KMS-11 (cell line): ENCODE measurements at regions not wholly inside any gene's neighbourhood (a gene's known extent, or its start where the extent isn't known, plus 50 kb on each side); places are given as distances from the start of the nearest gene placed in this dataset.

ENCODE experiments used
- H2AFZ ChIP-seq: fragments of 200-600 bp; sonication (generic); 2 replicates; pipeline ENCODE4 v1.6.1; 2016; ENCODE audit warnings: antibody characterized with exemption, mixed run types, low read depth
- H3K27ac ChIP-seq: fragments of 200-600 bp; sonication (generic); 2 replicates; pipeline ENCODE4 v1.6.1; 2016; ENCODE audit warnings: mild to moderate bottlenecking, mixed run types
- H3K27me3 ChIP-seq: fragments of 200-600 bp; sonication (generic); 2 replicates; pipeline ENCODE4 v1.6.1; 2017; ENCODE audit warnings: mild to moderate bottlenecking, low read depth, mixed run types, moderate library complexity; ENCODE audit not compliant: insufficient read depth
- H3K36me3 ChIP-seq: fragments of 200-600 bp; sonication (generic); 2 replicates; pipeline ENCODE4 v1.6.1; 2017; ENCODE audit warnings: mild to moderate bottlenecking, mixed run types; ENCODE audit not compliant: insufficient read depth
- H3K4me1 ChIP-seq: fragments of 200-600 bp; sonication (generic); 2 replicates; pipeline ENCODE4 v1.6.1; 2016; ENCODE audit warnings: mild to moderate bottlenecking, low read depth, mixed run types; ENCODE audit not compliant: poor library complexity, severe bottlenecking
- H3K4me2 ChIP-seq: fragments of 200-600 bp; sonication (generic); 2 replicates; pipeline ENCODE4 v1.7.0; 2016; ENCODE audit warnings: mild to moderate bottlenecking, mixed run types
- H3K4me3 ChIP-seq: fragments of 200-600 bp; sonication (generic); IDR thresholded peaks from 2 replicates; pipeline ENCODE4 v1.6.1; 2017; ENCODE audit warnings: low read depth, low read length, mixed read lengths; ENCODE audit not compliant: insufficient read depth
- H3K79me2 ChIP-seq: fragments of 200-600 bp; sonication (generic); 2 replicates; pipeline ENCODE4 v1.6.1; 2016; ENCODE audit warnings: low read depth, mixed run types; ENCODE audit not compliant: insufficient read depth
- H3K9ac ChIP-seq: fragments of 200-600 bp; sonication (generic); 2 replicates; pipeline ENCODE4 v1.6.1; 2016; ENCODE audit warnings: mild to moderate bottlenecking, mixed run types
- H4K20me1 ChIP-seq: fragments of 200-600 bp; sonication (generic); 2 replicates; pipeline ENCODE4 v1.6.1; 2016; ENCODE audit warnings: mild to moderate bottlenecking, mixed run types; ENCODE audit not compliant: insufficient read depth
- CTCF ChIP-seq: fragments of 200-600 bp; sonication (generic); conservative IDR thresholded peaks from 2 replicates; pipeline ENCODE4 v1.6.1; 2017; ENCODE audit warnings: low read depth, mild to moderate bottlenecking, antibody characterized with exemption, low read length, moderate library complexity, mixed read lengths

- no peaks in the 10 kb centered on the region for H3K27me3 ChIP-seq
- H3K4me3 ChIP-seq: no peak overlapping the region
- TF ChIP-seq CTCF: no peak
- H4K20me1 ChIP-seq: no peaks in the 10 kb centered on the region
- H3K4me1 ChIP-seq: no peaks in the 10 kb centered on the region
- H3K9ac ChIP-seq: no peak overlapping the region
- H3K27ac ChIP-seq: no peak overlapping the region
- H2AFZ ChIP-seq: no peak overlapping the region
- no peak overlapping the region for H3K4me2 ChIP-seq
- H3K79me2 ChIP-seq: no peaks in the 10 kb centered on the region
- H3K36me3 ChIP-seq: no peaks in the 10 kb centered on the region
Observed at GRCh38 chr15:69713726-69714559, 261.3 kb downstream of the RPLP1 start.

GRCh38 chr15:69715210-69715609, 262.6 kb downstream of the RPLP1 start:
- H3K4me2 ChIP-seq: no peak overlapping the region

GRCh38 chr15:69718436-69718835, 265.8 kb downstream of the RPLP1 start:
- no peak overlapping the region for H3K4me2 ChIP-seq
- H3K36me3 ChIP-seq: no peaks in the 10 kb centered on the region
- no peak overlapping the region for H3K27ac ChIP-seq
- no peaks in the 10 kb centered on the region; the same call in 1 of the 2 replicates for H3K27me3 ChIP-seq
- peaks cover 22% of the 10 kb centered on the region for H3K4me1 ChIP-seq
- H2AFZ ChIP-seq: no peak overlapping the region
- no peaks in the 10 kb centered on the region for H3K79me2 ChIP-seq
- no peak overlapping the region for H3K4me3 ChIP-seq
- H4K20me1 ChIP-seq: no peaks in the 10 kb centered on the region
- no peak overlapping the region for H3K9ac ChIP-seq
- TF ChIP-seq CTCF: no peak

More at GRCh38 chr15:69715210-69715609, 262.6 kb downstream of the RPLP1 start:
- Histone ChIP-seq H3K27ac (no peak overlapping the region), H2AFZ (no peak overlapping the region), H3K4me1 (no peaks in the 10 kb centered on the region), H3K27me3 (no peaks in the 10 kb centered on the region), H3K4me3 (no peak overlapping the region), H3K36me3 (no peaks in the 10 kb centered on the region), H3K9ac (no peak overlapping the region), H3K79me2 (no peaks in the 10 kb centered on the region), H4K20me1 (no peaks in the 10 kb centered on the region)
- no peak for TF ChIP-seq CTCF

DNA sequence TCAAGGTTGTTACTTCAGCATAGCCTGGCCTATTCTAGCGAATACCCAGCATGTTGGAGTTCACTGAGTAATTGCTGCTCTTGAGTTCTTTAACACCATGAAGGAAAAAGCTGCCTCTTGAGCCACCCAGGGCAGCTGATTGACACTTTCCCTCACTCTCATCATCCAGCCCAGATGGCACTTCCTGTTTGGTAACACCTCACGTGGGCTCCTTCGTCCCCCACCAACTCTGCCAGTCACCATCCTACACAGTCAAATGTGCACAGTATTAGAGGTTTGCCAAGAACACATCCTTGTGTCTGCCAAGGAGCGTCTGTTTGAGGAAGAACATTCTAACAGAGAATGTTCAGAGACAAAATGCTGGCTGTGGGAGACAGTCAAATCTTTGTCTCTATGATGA, 266.3 kb downstream of the RPLP1 start:
- Histone ChIP-seq H3K4me1 (peaks cover 22% of the 10 kb centered on the region), H3K9ac (no peak overlapping the region), H3K79me2 (no peaks in the 10 kb centered on the region), H3K4me3 (no peak overlapping the region), H3K36me3 (no peaks in the 10 kb centered on the region), H3K27ac (no peak overlapping the region), H3K27me3 (no peaks in the 10 kb centered on the region; the same call in 1 of the 2 replicates), H4K20me1 (no peaks in the 10 kb centered on the region), H3K4me2 (no peak overlapping the region), H2AFZ (no peak overlapping the region)
- TF ChIP-seq CTCF: no peak
